ENCODE measurements at regions not wholly inside any gene's neighbourhood (a gene's known extent, or its start where the extent isn't known, plus 50 kb on each side); places are given as distances from the start of the nearest gene placed in this dataset.

GRCh38 chr16:82319038-82319437 lies 149.0 kb upstream of the MPHOSPH6 start:
- no peak for TF ChIP-seq CTCF (IDR thresholded peaks at IDR 0.05; ENCODE audit: extremely low read depth, insufficient read depth, missing control alignments)
- in situ Hi-C loops (cut with MboI; ENCODE audit: low pct_unique_long_range_greater_than_20kb, low sequenced_read_pairs, unreplicated experiment) = no loop called here
- no peak for DNase-seq (ENCODE audit: low spot score)

- TF ChIP-seq CTCF (IDR thresholded peaks at IDR 0.05; ENCODE audit: extremely low read depth, insufficient read depth, missing control alignments) = no peak
- in situ Hi-C loops (cut with MboI; ENCODE audit: low pct_unique_long_range_greater_than_20kb, low sequenced_read_pairs, unreplicated experiment) = no loop called here
- no peak for DNase-seq (ENCODE audit: low spot score)
Measured at GRCh38 chr16:82317411-82318167, 147.6 kb upstream of the MPHOSPH6 start.

GRCh38 chr16:82313754-82314153 lies 143.7 kb upstream of the MPHOSPH6 start:
- DNase-seq (ENCODE audit: low spot score) = no peak
- TF ChIP-seq CTCF (IDR thresholded peaks at IDR 0.05; ENCODE audit: extremely low read depth, insufficient read depth, missing control alignments) = no peak
- in situ Hi-C loops (cut with MboI; ENCODE audit: low pct_unique_long_range_greater_than_20kb, low sequenced_read_pairs, unreplicated experiment) = no loop called here

- in situ Hi-C loops (cut with MboI; ENCODE audit: low pct_unique_long_range_greater_than_20kb, low sequenced_read_pairs, unreplicated experiment) = no loop called here
- TF ChIP-seq CTCF (IDR thresholded peaks at IDR 0.05; ENCODE audit: extremely low read depth, insufficient read depth, missing control alignments) = no peak
- DNase-seq (ENCODE audit: low spot score) = no peak
Measured at GRCh38 chr16:82311528-82311927, 141.5 kb upstream of the MPHOSPH6 start.

- DNase-seq (ENCODE audit: low spot score) = no peak
- in situ Hi-C loops (cut with MboI; ENCODE audit: low pct_unique_long_range_greater_than_20kb, low sequenced_read_pairs, unreplicated experiment) = no loop called here
- no peak for TF ChIP-seq CTCF (IDR thresholded peaks at IDR 0.05; ENCODE audit: extremely low read depth, insufficient read depth, missing control alignments)
Measured at GRCh38 chr16:82302042-82302727, 132.2 kb upstream of the MPHOSPH6 start.

- DNase-seq (ENCODE audit: low spot score) = no peak
- TF ChIP-seq CTCF (IDR thresholded peaks at IDR 0.05; ENCODE audit: extremely low read depth, insufficient read depth, missing control alignments) = no peak
- in situ Hi-C loops (cut with MboI; ENCODE audit: low pct_unique_long_range_greater_than_20kb, low sequenced_read_pairs, unreplicated experiment) = no loop called here
Measured at GRCh38 chr16:82301146-82301755, 131.2 kb upstream of the MPHOSPH6 start.
